WTC11 (cell line): ENCODE measurements at regions not wholly inside any gene's neighbourhood (a gene's known extent, or its start where the extent isn't known, plus 50 kb on each side); places are given as distances from the start of the nearest gene placed in this dataset.

Experiments
- ATF1 ChIP-seq: sonication (generic); formaldehyde crosslinking; IDR thresholded peaks from 2 replicates; pipeline ENCODE4 v1.8.1; 2023; ENCODE audit warnings: mild to moderate bottlenecking, moderate library complexity, missing genetic modification reagents
- CREB1 ChIP-seq: sonication (generic); formaldehyde crosslinking; IDR thresholded peaks from 2 replicates; pipeline ENCODE4 v1.8.0; 2023; ENCODE audit warnings: mild to moderate bottlenecking, missing genetic modification reagents
- CREM ChIP-seq: sonication (generic); formaldehyde crosslinking; IDR thresholded peaks from 2 replicates; pipeline ENCODE4 v1.8.1; 2022; ENCODE audit warnings: mild to moderate bottlenecking, missing genetic modification reagents, moderate library complexity
- IRF2 ChIP-seq: sonication (generic); formaldehyde crosslinking; IDR thresholded peaks from 2 replicates; pipeline ENCODE4 v1.8.0; 2022; ENCODE audit warnings: low read depth, missing genetic modification reagents, borderline replicate concordance
- KAT7 ChIP-seq: sonication (generic); formaldehyde crosslinking; IDR thresholded peaks from 2 replicates; pipeline ENCODE4 v1.8.1; 2023; ENCODE audit warnings: missing genetic modification reagents, mild to moderate bottlenecking, borderline replicate concordance
- TF ChIP-seq, protein P1 (sequence below): fragments of 200-600 bp; IDR thresholded peaks from 2 replicates; pipeline ENCODE4 v1.8.0; 2022; ENCODE audit warnings: antibody characterized with exemption
- TF ChIP-seq, protein P2 (sequence below): sonication (generic); formaldehyde crosslinking; IDR thresholded peaks from 2 replicates; pipeline ENCODE4 v1.8.0; 2023; ENCODE audit warnings: missing genetic modification reagents

DNA sequence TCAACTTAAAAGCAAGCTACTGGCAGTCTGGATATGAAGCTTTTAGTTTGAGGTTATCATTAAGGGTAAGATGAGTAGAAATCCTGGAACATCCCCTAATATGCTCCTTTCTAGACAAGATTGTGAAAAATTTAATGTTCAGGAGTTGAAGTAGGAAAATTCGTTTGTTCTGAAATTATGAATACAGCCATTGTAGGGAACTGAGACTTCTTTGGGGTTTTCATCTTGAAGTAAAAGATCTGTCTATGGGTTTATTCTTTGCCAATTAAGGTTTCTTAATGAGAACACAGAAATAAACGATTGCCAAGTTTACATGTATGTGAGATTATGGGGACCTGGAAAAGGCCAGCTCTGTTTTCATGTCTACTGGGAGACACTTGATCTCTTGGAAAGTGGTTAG lies 225.6 kb upstream of the MOCS1 start:
- TF ChIP-seq, protein P1, sequence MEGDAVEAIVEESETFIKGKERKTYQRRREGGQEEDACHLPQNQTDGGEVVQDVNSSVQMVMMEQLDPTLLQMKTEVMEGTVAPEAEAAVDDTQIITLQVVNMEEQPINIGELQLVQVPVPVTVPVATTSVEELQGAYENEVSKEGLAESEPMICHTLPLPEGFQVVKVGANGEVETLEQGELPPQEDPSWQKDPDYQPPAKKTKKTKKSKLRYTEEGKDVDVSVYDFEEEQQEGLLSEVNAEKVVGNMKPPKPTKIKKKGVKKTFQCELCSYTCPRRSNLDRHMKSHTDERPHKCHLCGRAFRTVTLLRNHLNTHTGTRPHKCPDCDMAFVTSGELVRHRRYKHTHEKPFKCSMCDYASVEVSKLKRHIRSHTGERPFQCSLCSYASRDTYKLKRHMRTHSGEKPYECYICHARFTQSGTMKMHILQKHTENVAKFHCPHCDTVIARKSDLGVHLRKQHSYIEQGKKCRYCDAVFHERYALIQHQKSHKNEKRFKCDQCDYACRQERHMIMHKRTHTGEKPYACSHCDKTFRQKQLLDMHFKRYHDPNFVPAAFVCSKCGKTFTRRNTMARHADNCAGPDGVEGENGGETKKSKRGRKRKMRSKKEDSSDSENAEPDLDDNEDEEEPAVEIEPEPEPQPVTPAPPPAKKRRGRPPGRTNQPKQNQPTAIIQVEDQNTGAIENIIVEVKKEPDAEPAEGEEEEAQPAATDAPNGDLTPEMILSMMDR, result no peak
- TF ChIP-seq IRF2 (CRISPR knock-in tag) (no peak), KAT7 (no peak), ATF1 (CRISPR knock-in tag) (no peak), CREM (CRISPR knock-in tag) (no peak), CREB1 (CRISPR knock-in tag) (no peak)
- TF ChIP-seq, protein P2, sequence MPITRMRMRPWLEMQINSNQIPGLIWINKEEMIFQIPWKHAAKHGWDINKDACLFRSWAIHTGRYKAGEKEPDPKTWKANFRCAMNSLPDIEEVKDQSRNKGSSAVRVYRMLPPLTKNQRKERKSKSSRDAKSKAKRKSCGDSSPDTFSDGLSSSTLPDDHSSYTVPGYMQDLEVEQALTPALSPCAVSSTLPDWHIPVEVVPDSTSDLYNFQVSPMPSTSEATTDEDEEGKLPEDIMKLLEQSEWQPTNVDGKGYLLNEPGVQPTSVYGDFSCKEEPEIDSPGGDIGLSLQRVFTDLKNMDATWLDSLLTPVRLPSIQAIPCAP (CRISPR knock-in tag), result no peak
